GM23248 (cell line): ENCODE measurements at regions not wholly inside any gene's neighbourhood (a gene's known extent, or its start where the extent isn't known, plus 50 kb on each side); places are given as distances from the start of the nearest gene placed in this dataset.

Experiments used
- DNase-seq: peaks from one replicate; pipeline ENCODE4 v3.0.0-alpha.2; 2015
- H2AFZ ChIP-seq: fragments of 200-600 bp; sonication (generic); 2 replicates; pipeline ENCODE4 v1.6.1; 2016; ENCODE audit warnings: antibody characterized with exemption
- H3F3A ChIP-seq: fragments of 200-600 bp; sonication (generic); 2 replicates; pipeline ENCODE4 v1.6.1; 2016; ENCODE audit warnings: mild to moderate bottlenecking, antibody characterized with exemption, mixed run types; ENCODE audit not compliant: insufficient read depth
- H3K27ac ChIP-seq: fragments of 200-600 bp; sonication (generic); 2 replicates; pipeline ENCODE4 v1.5.1; 2016; ENCODE audit warnings: mild to moderate bottlenecking
- H3K27me3 ChIP-seq: fragments of 200-600 bp; sonication (generic); replicated peaks from 2 replicates; pipeline ENCODE4 v1.6.1; 2016; ENCODE audit warnings: mild to moderate bottlenecking; ENCODE audit not compliant: insufficient read depth
- H3K36me3 ChIP-seq: fragments of 200-600 bp; sonication (generic); 2 replicates; pipeline ENCODE4 v1.6.1; 2016; ENCODE audit warnings: low read depth, mild to moderate bottlenecking
- H3K4me1 ChIP-seq: fragments of 200-600 bp; sonication (generic); 2 replicates; pipeline ENCODE4 v1.6.1; 2016; ENCODE audit warnings: mild to moderate bottlenecking; ENCODE audit not compliant: insufficient read depth
- H3K4me2 ChIP-seq: fragments of 200-600 bp; sonication (generic); one replicate; pipeline ENCODE4 v1.6.1; 2016; ENCODE audit warnings: mild to moderate bottlenecking; ENCODE audit not compliant: unreplicated experiment
- H3K4me3 ChIP-seq: fragments of 200-600 bp; sonication (generic); 2 replicates; pipeline ENCODE4 v1.5.1; 2016; ENCODE audit warnings: mild to moderate bottlenecking
- H3K79me2 ChIP-seq: fragments of 200-600 bp; sonication (generic); 2 replicates; pipeline ENCODE4 v1.6.1; 2016; ENCODE audit warnings: mild to moderate bottlenecking; ENCODE audit not compliant: insufficient read depth
- H3K9ac ChIP-seq: fragments of 200-600 bp; sonication (generic); 2 replicates; pipeline ENCODE4 v1.6.1; 2016; ENCODE audit warnings: mild to moderate bottlenecking
- H3K9me2 ChIP-seq: fragments of 200-600 bp; sonication (generic); 2 replicates; pipeline ENCODE4 v1.6.1; 2016; ENCODE audit warnings: mixed run types, mild to moderate bottlenecking, moderate library complexity; ENCODE audit not compliant: insufficient read depth
- H3K9me3 ChIP-seq: fragments of 200-600 bp; sonication (generic); one replicate; pipeline ENCODE4 v1.6.1; 2017; ENCODE audit warnings: low read depth
- H4K20me1 ChIP-seq: fragments of 200-600 bp; sonication (generic); 2 replicates; pipeline ENCODE4 v1.6.0; 2016; ENCODE audit not compliant: insufficient read depth
- EZH2 ChIP-seq: fragments of 200-600 bp; sonication (generic); IDR thresholded peaks from 2 replicates; pipeline ENCODE4 v1.6.1; 2018; ENCODE audit warnings: antibody characterized with exemption, mild to moderate bottlenecking; ENCODE audit not compliant: insufficient read depth, poor library complexity, severe bottlenecking
- EZH2phosphoT487 ChIP-seq: fragments of 200-600 bp; sonication (generic); IDR thresholded peaks from 2 replicates; pipeline ENCODE4 v1.6.1; 2018; ENCODE audit warnings: antibody characterized with exemption, moderate library complexity, mild to moderate bottlenecking, low read depth; ENCODE audit not compliant: insufficient read depth
- WGBS, 2 experiments: methylation state at CpG; one replicate each; pipeline ENCODE4 v1.1.6; 2015 to 2017; ENCODE audit warnings: low lambda C conversion rate in 2 of 2, low coverage in 1 of 2; ENCODE audit errors: missing lambda C conversion rate in 2 of 2; 5-methylcytosine and 5-hydroxymethylcytosine counted together
- in situ Hi-C: fragments of 300-500 bp; cut with MboI; formaldehyde crosslinking; loops from 2 replicates; pipeline ENCODE4 v1.15.0; 2020

GRCh38 chr1:87922885-87923284 is 594.2 kb downstream of the LMO4 start:
- Histone ChIP-seq H3K9me3 (no peaks in the 10 kb centered on the region), H3K36me3 (no peaks in the 10 kb centered on the region), H3K27ac (no peak overlapping the region), H3K9me2 (no peaks in the 10 kb centered on the region), H3K4me2 (no peak overlapping the region), H3F3A (no peaks in the 10 kb centered on the region), H3K79me2 (no peaks in the 10 kb centered on the region), H3K4me3 (no peak overlapping the region), H3K27me3 (no peaks in the 10 kb centered on the region), H2AFZ (no peak overlapping the region), H4K20me1 (no peaks in the 10 kb centered on the region), H3K4me1 (no peaks in the 10 kb centered on the region), H3K9ac (no peak overlapping the region)
- 81 to 89% methylated on average over 2 of the region's 2 CpGs for WGBS, 2 experiments
- TF ChIP-seq EZH2phosphoT487 (no peak), EZH2 (no peak)
- in situ Hi-C loops = no loop called here
- DNase-seq = no peak

DNA sequence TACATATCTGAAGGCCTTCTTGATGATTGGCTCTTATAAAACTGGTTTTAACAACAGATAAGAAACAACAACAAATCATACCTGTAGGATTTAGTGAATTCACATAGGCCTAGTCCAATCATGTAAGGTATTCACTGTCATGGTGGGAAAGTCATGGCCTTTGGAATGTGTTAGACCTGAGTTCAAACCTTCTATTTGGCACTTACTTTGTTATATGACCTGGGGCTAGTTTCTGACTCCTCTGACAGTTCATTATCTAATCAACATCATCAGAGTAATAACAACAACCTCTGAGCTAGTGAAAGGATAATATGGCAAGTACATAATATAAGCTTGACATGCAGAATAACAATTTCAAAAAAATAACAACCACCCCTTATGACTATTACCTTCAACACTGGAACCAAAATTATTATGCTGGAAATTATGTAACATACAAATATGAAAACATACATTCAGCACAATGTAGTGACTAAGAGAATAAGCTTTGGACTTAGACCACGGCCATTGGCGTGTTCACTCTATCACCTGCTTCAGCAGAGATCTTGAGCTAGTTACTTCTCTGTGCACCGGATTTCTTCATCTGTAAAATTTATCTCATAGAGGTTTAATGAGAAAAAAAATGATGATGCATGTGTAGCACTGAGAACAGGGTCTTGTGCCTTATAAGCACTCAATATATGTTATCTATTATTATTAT is 597.6 kb downstream of the LMO4 start:
- Histone ChIP-seq H3K4me2 (no peak overlapping the region), H3K9me2 (no peaks in the 10 kb centered on the region), H3K36me3 (no peaks in the 10 kb centered on the region), H3K4me1 (no peaks in the 10 kb centered on the region), H4K20me1 (no peaks in the 10 kb centered on the region), H3K79me2 (no peaks in the 10 kb centered on the region), H3K27ac (no peak overlapping the region), H3K27me3 (no peaks in the 10 kb centered on the region), H3F3A (no peaks in the 10 kb centered on the region), H3K9ac (no peak overlapping the region), H3K9me3 (no peaks in the 10 kb centered on the region), H2AFZ (no peak overlapping the region), H3K4me3 (no peak overlapping the region)
- in situ Hi-C loops = loop anchor here (25.0 kb wide), 1 partner anchor 789 kb away; no protein-coding TSS in a partner anchor
- TF ChIP-seq EZH2phosphoT487 (no peak), EZH2 (no peak)
- WGBS, 2 experiments = 93% methylated on average over 3 of the region's 3 CpGs
- DNase-seq = no peak

GRCh38 chr1:87926921-87927320 is 598.2 kb downstream of the LMO4 start:
- TF ChIP-seq EZH2 (no peak), EZH2phosphoT487 (no peak)
- Histone ChIP-seq H3K4me3 (no peak overlapping the region), H3K9me2 (no peaks in the 10 kb centered on the region), H3K27me3 (no peaks in the 10 kb centered on the region), H3K36me3 (0 out of 2 replicates have a peak, but pooled peaks cover 3% of the 10 kb centered on the region), H3K27ac (no peak overlapping the region), H4K20me1 (no peaks in the 10 kb centered on the region), H3K4me1 (no peaks in the 10 kb centered on the region), H3K4me2 (no peak overlapping the region), H3K9me3 (no peaks in the 10 kb centered on the region), H3F3A (no peaks in the 10 kb centered on the region), H3K9ac (no peak overlapping the region), H3K79me2 (no peaks in the 10 kb centered on the region), H2AFZ (no peak overlapping the region)
- 97 to 100% methylated on average over 1 of the region's 1 CpG for WGBS, 2 experiments
- DNase-seq = no peak
- in situ Hi-C loops = loop anchor here (25.0 kb wide), 1 partner anchor 790 kb away; no protein-coding TSS in a partner anchor

GRCh38 chr1:87927391-87928280 is 599.0 kb downstream of the LMO4 start:
- 0 out of 2 replicates have a peak, but pooled peaks cover 3% of the 10 kb centered on the region for H3K36me3 ChIP-seq
- H3K27ac ChIP-seq = no peak overlapping the region
- H3K27me3 ChIP-seq = no peaks in the 10 kb centered on the region
- no peak overlapping the region for H3K4me3 ChIP-seq
- no peaks in the 10 kb centered on the region for H3F3A ChIP-seq
- H3K4me2 ChIP-seq = no peak overlapping the region
- no peaks in the 10 kb centered on the region for H4K20me1 ChIP-seq
- H3K9ac ChIP-seq = no peak overlapping the region
- no peak for TF ChIP-seq EZH2
- TF ChIP-seq EZH2phosphoT487 = no peak
- H2AFZ ChIP-seq = no peak overlapping the region
- no peaks in the 10 kb centered on the region for H3K9me2 ChIP-seq
- H3K9me3 ChIP-seq = no peaks in the 10 kb centered on the region
- H3K4me1 ChIP-seq = no peaks in the 10 kb centered on the region
- H3K79me2 ChIP-seq = no peaks in the 10 kb centered on the region
- DNase-seq = no peak
- in situ Hi-C loops = loop anchor here (25.0 kb wide), 1 partner anchor 790 kb away; no protein-coding TSS in a partner anchor
- WGBS, 2 experiments = 74 to 81% methylated on average over 3 of the region's 3 CpGs
